K562 (cell line): ENCODE measurements at regions not wholly inside any gene's neighbourhood (a gene's known extent, or its start where the extent isn't known, plus 50 kb on each side); places are given as distances from the start of the nearest gene placed in this dataset.

Experiments
- CBX8 ChIP-seq: fragments of 200-600 bp; sonication (generic); IDR thresholded peaks from 2 replicates; pipeline ENCODE4 v1.6.1; 2012; ENCODE audit warnings: borderline replicate concordance, mixed run types, low read depth, mild to moderate bottlenecking, moderate library complexity, mixed read lengths, low read length, control low read depth, inconsistent platforms; ENCODE audit not compliant: poor library complexity, severe bottlenecking; ENCODE audit errors: extremely low read depth
- GMEB1 ChIP-seq: fragments of 250-450 bp; sonication (Bioruptor Pico); IDR thresholded peaks from 2 replicates; pipeline ENCODE4 v1.4.0; 2020; ENCODE audit warnings: mild to moderate bottlenecking
- MED1 ChIP-seq: sonication (generic); formaldehyde crosslinking; IDR thresholded peaks from 2 replicates; pipeline ENCODE4 v1.8.1; 2023; ENCODE audit warnings: missing genetic modification reagents, borderline replicate concordance
- SAP30 ChIP-seq: fragments of 200-600 bp; sonication (generic); IDR thresholded peaks from 2 replicates; pipeline ENCODE4 v1.6.1; 2012; ENCODE audit warnings: borderline replicate concordance, low read depth, mild to moderate bottlenecking, moderate library complexity, low read length, control low read depth, inconsistent platforms; ENCODE audit not compliant: insufficient read depth, poor library complexity, severe bottlenecking
- SIN3B ChIP-seq: fragments of 450-650 bp; IDR thresholded peaks from 2 replicates; pipeline ENCODE4 v1.6.1; 2017; ENCODE audit warnings: low read depth, mild to moderate bottlenecking, moderate library complexity
- SMARCE1 ChIP-seq: fragments of 450-650 bp; IDR thresholded peaks from 2 replicates; pipeline ENCODE4 v1.7.1; 2016; ENCODE audit warnings: mild to moderate bottlenecking
- ZBTB17 ChIP-seq: fragments of 450-650 bp; formaldehyde crosslinking; IDR thresholded peaks from 2 replicates; pipeline ENCODE4 v1.4.0; 2020; ENCODE audit warnings: mild to moderate bottlenecking
- ZKSCAN1 ChIP-seq: fragments of 150-350 bp; IDR thresholded peaks from 2 replicates; pipeline ENCODE4 v1.6.1; 2016; ENCODE audit warnings: low read depth, low read length
- ZNF407 ChIP-seq: fragments of 450-650 bp; IDR thresholded peaks from 2 replicates; pipeline ENCODE4 v1.6.1; 2016; ENCODE audit warnings: low read depth
- ZNF764 ChIP-seq: fragments of 250-450 bp; sonication (Bioruptor Pico); IDR thresholded peaks from 2 replicates; pipeline ENCODE4 v1.4.0; 2020; ENCODE audit warnings: low read depth, mild to moderate bottlenecking, moderate library complexity

GRCh38 chr11:91935120-91935519 lies 289.5 kb upstream of the FAT3 start (continued):
- TF ChIP-seq ZNF407 (no peak), SIN3B (no peak), ZKSCAN1 (no peak), MED1 (CRISPR knock-in tag) (no peak), SAP30 (no peak), ZNF764 (CRISPR knock-in tag) (no peak), ZBTB17 (CRISPR knock-in tag) (no peak), CBX8 (no peak), SMARCE1 (no peak), GMEB1 (CRISPR knock-in tag) (no peak)
